ENCODE measurements at regions not wholly inside any gene's neighbourhood (a gene's known extent, or its start where the extent isn't known, plus 50 kb on each side); places are given as distances from the start of the nearest gene placed in this dataset.

DNA sequence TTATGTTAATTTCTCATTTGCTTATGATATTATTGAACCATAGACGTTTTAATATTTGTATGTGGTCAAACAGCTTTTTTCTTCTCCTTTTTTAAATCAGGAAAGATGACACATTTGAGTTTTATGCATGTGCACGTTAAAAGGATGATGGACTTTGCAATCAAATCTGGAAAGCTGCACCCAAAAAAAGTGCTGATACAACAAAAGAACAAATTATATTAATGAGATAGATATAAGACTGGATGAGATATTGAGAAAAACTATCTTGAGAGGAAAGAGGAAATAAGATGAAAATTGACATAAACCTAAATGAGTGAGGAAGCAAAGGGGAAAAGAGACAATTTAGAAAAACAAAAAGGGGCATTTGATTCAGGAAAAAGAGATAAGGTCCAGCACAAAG, 96.4 kb upstream of the CBLN2 start:
- H3K9ac ChIP-seq (ENCODE audit: low read depth, low read length), result no peak overlapping the region
- no peaks in the 10 kb centered on the region for H3K36me3 ChIP-seq (ENCODE audit: insufficient read depth, low read length)
- peaks cover 81% of the 10 kb centered on the region for H3K9me3 ChIP-seq (ENCODE audit: insufficient read depth, low read depth, low read length)
- no CpG with 5 or more reads among the region's 2 CpGs for WGBS
- H3K4me3 ChIP-seq (ENCODE audit: low read length), result no peak overlapping the region
- H3K27me3 ChIP-seq (ENCODE audit: insufficient read depth, low read length), result no peaks in the 10 kb centered on the region
- H3K27ac ChIP-seq (ENCODE audit: low read depth, low read length), result no peak overlapping the region
- no peaks in the 10 kb centered on the region for H3K4me1 ChIP-seq (ENCODE audit: insufficient read depth, low read length)

DNA sequence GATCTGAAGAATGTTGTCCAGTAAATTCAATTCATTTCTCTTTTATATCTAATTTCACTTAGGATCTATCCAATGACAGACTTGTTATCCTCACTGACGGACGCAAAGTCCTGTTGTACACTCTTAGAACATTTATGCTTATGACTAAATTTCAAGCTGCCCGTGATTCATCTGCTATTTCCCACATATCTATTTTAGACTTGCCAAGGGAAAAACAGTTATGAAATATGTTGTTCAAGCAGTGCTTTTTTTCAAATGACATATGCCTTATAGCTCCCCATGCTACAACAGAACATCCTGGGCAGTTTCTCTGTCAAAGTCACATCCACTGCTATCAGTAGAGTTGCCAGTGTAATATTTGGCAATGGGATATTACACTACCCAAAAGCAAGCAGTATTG, 94.2 kb upstream of the CBLN2 start:
- peaks cover 76% of the 10 kb centered on the region for H3K9me3 ChIP-seq (ENCODE audit: insufficient read depth, low read depth, low read length)
- 98% methylated on average over 3 of the region's 3 CpGs for WGBS
- no peaks in the 10 kb centered on the region for H3K36me3 ChIP-seq (ENCODE audit: insufficient read depth, low read length)
- H3K9ac ChIP-seq (ENCODE audit: low read depth, low read length), result no peak overlapping the region
- H3K4me1 ChIP-seq (ENCODE audit: insufficient read depth, low read length), result no peaks in the 10 kb centered on the region
- no peak overlapping the region for H3K4me3 ChIP-seq (ENCODE audit: low read length)
- no peaks in the 10 kb centered on the region for H3K27me3 ChIP-seq (ENCODE audit: insufficient read depth, low read length)
- no peak overlapping the region for H3K27ac ChIP-seq (ENCODE audit: low read depth, low read length)

DNA sequence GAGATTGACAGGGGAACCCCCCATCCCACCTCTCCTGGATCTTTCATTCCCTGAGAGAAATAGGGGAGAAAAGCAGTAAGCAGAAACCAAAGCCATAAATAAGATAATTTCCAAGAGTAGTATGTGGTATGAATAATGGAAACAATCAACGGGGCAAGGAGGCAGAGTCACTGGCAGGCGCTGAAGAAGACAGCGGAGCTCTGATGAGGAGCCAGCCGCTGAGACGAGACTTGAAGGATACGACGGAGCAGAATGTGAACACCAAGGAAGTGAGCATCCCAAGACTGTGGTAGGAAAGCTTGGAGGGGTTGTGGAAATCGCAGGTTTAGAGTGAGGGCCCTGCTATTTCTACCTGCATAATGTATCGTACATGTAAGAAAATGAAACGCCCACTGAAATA, 93.6 kb upstream of the CBLN2 start:
- Histone ChIP-seq H3K27ac (ENCODE audit: low read depth, low read length) (no peak overlapping the region), H3K27me3 (ENCODE audit: insufficient read depth, low read length) (no peaks in the 10 kb centered on the region), H3K4me1 (ENCODE audit: insufficient read depth, low read length) (no peaks in the 10 kb centered on the region), H3K4me3 (ENCODE audit: low read length) (no peak overlapping the region), H3K9ac (ENCODE audit: low read depth, low read length) (no peak overlapping the region), H3K9me3 (ENCODE audit: insufficient read depth, low read depth, low read length) (peaks cover 77% of the 10 kb centered on the region), H3K36me3 (ENCODE audit: insufficient read depth, low read length) (no peaks in the 10 kb centered on the region)
- WGBS, result 83% methylated on average over 10 of the region's 10 CpGs

DNA sequence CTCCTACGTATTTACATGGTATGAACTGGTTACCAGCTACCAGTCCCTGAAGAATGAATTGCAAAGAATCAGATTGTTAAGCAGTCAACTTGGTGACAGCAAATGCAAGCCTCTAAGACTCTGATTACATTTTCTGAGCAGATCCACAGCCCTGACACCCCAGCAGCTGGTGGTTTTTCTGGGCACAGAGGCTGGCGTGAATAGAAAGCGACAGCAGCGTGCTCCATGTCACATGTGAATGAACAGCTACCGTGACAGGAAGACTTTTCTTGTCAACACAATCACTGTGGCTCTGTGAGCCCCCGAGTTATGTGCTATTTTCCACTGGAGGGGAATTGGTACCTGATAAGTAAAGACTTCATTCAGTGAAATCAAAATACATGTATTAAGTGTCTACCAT, 93.2 kb upstream of the CBLN2 start:
- no peak overlapping the region for H3K27ac ChIP-seq (ENCODE audit: low read depth, low read length)
- H3K4me1 ChIP-seq (ENCODE audit: insufficient read depth, low read length), result no peaks in the 10 kb centered on the region
- peaks cover 78% of the 10 kb centered on the region for H3K9me3 ChIP-seq (ENCODE audit: insufficient read depth, low read depth, low read length)
- no peaks in the 10 kb centered on the region for H3K36me3 ChIP-seq (ENCODE audit: insufficient read depth, low read length)
- H3K4me3 ChIP-seq (ENCODE audit: low read length), result no peak overlapping the region
- no peak overlapping the region for H3K9ac ChIP-seq (ENCODE audit: low read depth, low read length)
- WGBS, result 74% methylated on average over 6 of the region's 6 CpGs
- H3K27me3 ChIP-seq (ENCODE audit: insufficient read depth, low read length), result no peaks in the 10 kb centered on the region

DNA sequence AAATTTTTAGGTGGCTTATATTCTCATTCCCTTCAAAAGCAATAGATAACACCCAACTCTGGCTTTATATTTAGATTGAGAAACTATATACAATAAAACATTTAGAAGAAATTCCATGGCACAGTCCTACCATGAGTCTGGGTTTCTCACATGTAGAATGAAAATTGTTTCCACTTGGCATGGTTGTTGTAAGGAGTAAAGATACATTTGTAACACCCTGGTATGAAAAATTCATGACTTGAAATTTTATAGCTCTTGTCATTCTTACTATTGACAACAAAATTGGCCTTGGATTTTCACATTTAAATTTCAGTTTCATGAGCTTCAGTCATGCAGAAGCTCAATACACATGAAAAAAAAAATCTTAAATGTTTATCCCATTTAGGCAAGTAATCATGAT, 92.5 kb upstream of the CBLN2 start:
- no peaks in the 10 kb centered on the region for H3K4me1 ChIP-seq (ENCODE audit: insufficient read depth, low read length)
- no peak overlapping the region for H3K4me3 ChIP-seq (ENCODE audit: low read length)
- H3K27ac ChIP-seq (ENCODE audit: low read depth, low read length), result no peak overlapping the region
- peaks cover 78% of the 10 kb centered on the region for H3K9me3 ChIP-seq (ENCODE audit: insufficient read depth, low read depth, low read length)
- H3K36me3 ChIP-seq (ENCODE audit: insufficient read depth, low read length), result no peaks in the 10 kb centered on the region
- H3K27me3 ChIP-seq (ENCODE audit: insufficient read depth, low read length), result no peaks in the 10 kb centered on the region
- H3K9ac ChIP-seq (ENCODE audit: low read depth, low read length), result no peak overlapping the region

DNA sequence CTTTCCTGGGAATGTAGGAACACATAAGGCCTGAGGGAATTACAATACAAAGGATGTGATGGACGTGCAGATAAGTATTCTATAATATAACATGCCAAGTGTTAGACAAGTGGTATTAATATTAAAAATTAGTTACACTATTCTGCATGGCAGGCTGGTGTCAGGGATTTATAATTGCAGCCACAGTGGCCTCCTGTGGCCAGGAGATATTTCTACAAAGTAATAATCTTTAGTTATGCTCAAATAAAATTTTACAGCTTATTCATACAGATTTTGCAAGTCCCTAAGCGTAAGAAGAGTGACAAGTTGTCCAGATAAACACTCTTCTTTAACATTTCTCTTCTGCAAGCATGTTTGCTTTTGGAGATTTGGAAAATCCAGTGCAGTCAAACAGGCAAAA, 90.4 kb upstream of the CBLN2 start:
- Histone ChIP-seq H3K4me3 (ENCODE audit: low read length) (no peak overlapping the region), H3K9ac (ENCODE audit: low read depth, low read length) (no peak overlapping the region), H3K27me3 (ENCODE audit: insufficient read depth, low read length) (no peaks in the 10 kb centered on the region), H3K36me3 (ENCODE audit: insufficient read depth, low read length) (no peaks in the 10 kb centered on the region), H3K9me3 (ENCODE audit: insufficient read depth, low read depth, low read length) (peaks cover 79% of the 10 kb centered on the region), H3K4me1 (ENCODE audit: insufficient read depth, low read length) (no peaks in the 10 kb centered on the region), H3K27ac (ENCODE audit: low read depth, low read length) (no peak overlapping the region)
- WGBS, result 86% methylated on average over 1 of the region's 2 CpGs

DNA sequence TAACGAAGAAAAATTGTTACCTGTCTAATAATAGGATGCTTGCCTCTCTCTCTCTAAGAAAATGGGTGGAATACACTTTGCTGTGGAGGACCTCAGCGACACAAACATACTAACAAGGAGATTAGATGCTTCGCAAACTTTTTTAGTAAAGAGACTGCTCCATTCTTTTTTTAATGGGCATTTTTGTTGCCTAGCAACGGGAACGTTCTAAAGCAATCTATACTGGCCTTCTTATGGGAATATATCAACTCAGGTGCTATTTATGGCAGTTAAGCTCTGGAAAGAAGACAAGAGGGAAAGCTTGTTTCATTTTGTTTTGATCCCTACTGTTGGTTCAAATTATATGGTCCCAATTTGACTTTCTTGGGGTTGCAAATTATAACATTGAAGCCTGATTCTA, 86.8 kb upstream of the CBLN2 start:
- Histone ChIP-seq H3K27ac (ENCODE audit: low read depth, low read length) (no peak overlapping the region), H3K36me3 (ENCODE audit: insufficient read depth, low read length) (no peaks in the 10 kb centered on the region), H3K9ac (ENCODE audit: low read depth, low read length) (no peak overlapping the region), H3K4me3 (ENCODE audit: low read length) (no peak overlapping the region), H3K27me3 (ENCODE audit: insufficient read depth, low read length) (no peaks in the 10 kb centered on the region), H3K9me3 (ENCODE audit: insufficient read depth, low read depth, low read length) (peaks cover 71% of the 10 kb centered on the region), H3K4me1 (ENCODE audit: insufficient read depth, low read length) (no peaks in the 10 kb centered on the region)
- WGBS, result 81% methylated on average over 5 of the region's 5 CpGs

DNA sequence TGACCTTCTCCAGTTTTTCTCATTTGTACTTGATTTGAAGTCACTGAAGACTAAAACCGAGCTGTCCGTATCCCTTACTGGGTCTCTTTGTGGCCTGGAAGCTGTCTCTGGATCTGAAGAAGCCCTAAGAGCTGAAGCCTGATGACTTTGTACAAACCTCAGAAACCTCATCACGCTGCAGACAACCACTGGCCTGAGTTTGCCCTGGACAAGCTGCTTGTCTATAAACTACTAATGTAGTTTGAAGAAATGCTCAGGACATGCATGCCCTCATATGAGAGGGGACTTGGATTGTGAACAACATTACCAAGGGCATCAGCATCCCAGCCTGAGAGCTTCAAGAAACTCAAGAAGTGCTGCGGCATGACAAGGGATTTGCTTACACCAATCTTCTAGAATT, 79.3 kb upstream of the CBLN2 start:
- H3K4me1 ChIP-seq (ENCODE audit: insufficient read depth, low read length), result no peaks in the 10 kb centered on the region
- no peak overlapping the region for H3K9ac ChIP-seq (ENCODE audit: low read depth, low read length)
- 48% methylated on average over 4 of the region's 4 CpGs for WGBS
- H3K27ac ChIP-seq (ENCODE audit: low read depth, low read length), result no peak overlapping the region
- H3K36me3 ChIP-seq (ENCODE audit: insufficient read depth, low read length), result no peaks in the 10 kb centered on the region
- H3K9me3 ChIP-seq (ENCODE audit: insufficient read depth, low read depth, low read length), result peaks cover 84% of the 10 kb centered on the region
- H3K4me3 ChIP-seq (ENCODE audit: low read length), result no peak overlapping the region
- H3K27me3 ChIP-seq (ENCODE audit: insufficient read depth, low read length), result no peaks in the 10 kb centered on the region

DNA sequence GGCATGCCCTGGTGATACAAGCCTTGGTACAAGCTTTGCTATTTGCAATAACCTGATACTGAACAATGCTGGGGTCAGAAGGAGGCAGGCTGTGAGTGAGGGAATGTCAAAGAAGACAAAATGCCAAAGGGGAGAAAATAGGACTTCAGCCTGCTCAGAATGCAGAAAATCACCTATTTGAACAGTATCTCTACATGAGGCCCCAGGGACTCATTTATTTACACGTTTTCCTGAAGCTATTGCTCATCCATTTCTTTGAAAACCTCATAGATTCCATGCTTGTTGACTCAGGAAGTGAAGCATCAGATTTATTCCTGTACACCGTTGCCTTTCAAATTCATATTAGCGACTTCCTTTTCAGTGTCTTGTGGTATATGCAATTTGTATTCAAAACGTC, 69.4 kb upstream of the CBLN2 start:
- H3K36me3 ChIP-seq (ENCODE audit: insufficient read depth, low read length), result no peaks in the 10 kb centered on the region
- no peaks in the 10 kb centered on the region for H3K27me3 ChIP-seq (ENCODE audit: insufficient read depth, low read length)
- H3K4me1 ChIP-seq (ENCODE audit: insufficient read depth, low read length), result no peaks in the 10 kb centered on the region
- no peak overlapping the region for H3K4me3 ChIP-seq (ENCODE audit: low read length)
- H3K9me3 ChIP-seq (ENCODE audit: insufficient read depth, low read depth, low read length), result peaks cover 88% of the 10 kb centered on the region
- no peak overlapping the region for H3K9ac ChIP-seq (ENCODE audit: low read depth, low read length)
- WGBS, result 50% methylated on average over 2 of the region's 4 CpGs
- no peak overlapping the region for H3K27ac ChIP-seq (ENCODE audit: low read depth, low read length)

DNA sequence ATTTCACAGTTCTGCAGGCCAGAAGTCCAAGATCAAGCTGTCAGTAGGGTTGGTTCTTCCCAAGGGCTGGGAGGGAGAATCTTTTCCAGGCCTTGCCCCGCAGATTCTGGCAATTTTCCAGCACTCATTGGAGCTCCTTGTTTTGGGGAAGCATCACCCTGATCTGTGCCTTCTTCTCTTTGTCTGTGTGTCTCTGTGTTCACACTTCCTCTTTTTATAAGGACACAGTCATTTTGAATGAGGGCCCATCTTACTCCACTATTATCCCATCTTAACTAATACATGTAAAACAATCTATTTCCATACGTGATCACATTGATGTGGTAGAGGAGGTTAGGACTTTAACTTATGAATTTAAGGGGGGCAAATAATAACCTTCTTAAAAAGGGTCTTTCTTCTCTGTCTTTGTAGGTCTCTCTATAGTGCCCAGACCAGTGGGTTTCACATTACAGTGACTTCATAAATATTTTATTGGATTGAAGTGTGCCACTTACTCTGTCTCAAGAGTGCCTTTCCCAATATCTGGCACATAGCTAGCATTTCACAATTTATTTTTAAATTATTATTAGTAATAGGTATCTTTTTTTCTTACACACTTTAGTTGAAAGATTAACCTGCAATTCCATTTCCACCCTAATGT, 68.9 kb upstream of the CBLN2 start:
- peaks cover 88% of the 10 kb centered on the region for H3K9me3 ChIP-seq (ENCODE audit: insufficient read depth, low read depth, low read length)
- 76% methylated on average over 1 of the region's 2 CpGs for WGBS
- no peak overlapping the region for H3K27ac ChIP-seq (ENCODE audit: low read depth, low read length)
- H3K27me3 ChIP-seq (ENCODE audit: insufficient read depth, low read length), result no peaks in the 10 kb centered on the region
- no peaks in the 10 kb centered on the region for H3K4me1 ChIP-seq (ENCODE audit: insufficient read depth, low read length)
- no peaks in the 10 kb centered on the region for H3K36me3 ChIP-seq (ENCODE audit: insufficient read depth, low read length)
- no peak overlapping the region for H3K4me3 ChIP-seq (ENCODE audit: low read length)
- no peak overlapping the region for H3K9ac ChIP-seq (ENCODE audit: low read depth, low read length)

DNA sequence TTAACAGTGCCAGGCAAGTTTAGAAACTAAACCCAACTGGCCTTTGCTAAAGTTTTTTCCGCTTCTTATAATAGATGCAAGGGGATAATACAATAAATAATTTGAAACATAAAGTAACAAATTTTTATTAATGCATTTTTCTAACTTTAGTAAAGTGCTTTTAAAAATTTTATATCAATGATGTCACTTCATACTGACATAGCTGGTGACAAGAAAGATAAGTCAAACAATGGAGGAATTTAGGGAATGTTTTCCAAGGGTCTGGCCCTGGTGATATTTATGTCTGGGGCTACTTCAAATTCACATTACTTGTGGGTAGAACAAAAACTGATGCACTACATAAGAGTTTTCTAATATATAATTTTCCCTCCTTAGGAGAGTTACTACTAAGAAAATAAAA, 61.2 kb upstream of the CBLN2 start:
- Histone ChIP-seq H3K4me1 (ENCODE audit: insufficient read depth, low read length) (no peaks in the 10 kb centered on the region), H3K36me3 (ENCODE audit: insufficient read depth, low read length) (no peaks in the 10 kb centered on the region), H3K4me3 (ENCODE audit: low read length) (no peak overlapping the region), H3K9me3 (ENCODE audit: insufficient read depth, low read depth, low read length) (peaks cover 96% of the 10 kb centered on the region), H3K9ac (ENCODE audit: low read depth, low read length) (no peak overlapping the region), H3K27ac (ENCODE audit: low read depth, low read length) (no peak overlapping the region), H3K27me3 (ENCODE audit: insufficient read depth, low read length) (no peaks in the 10 kb centered on the region)
- WGBS, result no CpG with 5 or more reads among the region's 1 CpG

DNA sequence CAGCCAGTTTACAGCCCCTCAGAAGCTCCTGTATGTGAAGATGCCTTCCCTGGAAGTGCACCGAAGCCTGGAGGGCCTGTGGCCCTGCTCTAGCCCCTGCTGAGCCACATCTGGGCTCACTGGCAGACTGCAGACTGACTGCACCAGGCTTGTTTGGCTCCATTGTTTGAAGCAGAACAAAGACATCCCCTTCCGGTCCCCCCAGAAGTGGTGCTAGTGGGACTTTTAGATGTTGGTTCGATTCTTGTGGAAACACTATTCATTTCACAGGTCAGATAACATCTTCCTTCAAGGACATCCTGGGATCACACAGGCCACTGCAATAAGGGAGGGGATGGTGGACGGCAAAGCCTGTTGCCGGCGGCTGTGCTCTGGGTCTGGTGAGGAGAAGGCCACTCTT, 57.8 kb upstream of the CBLN2 start:
- H3K9ac ChIP-seq (ENCODE audit: low read depth, low read length), result no peak overlapping the region
- H3K4me1 ChIP-seq (ENCODE audit: insufficient read depth, low read length), result no peaks in the 10 kb centered on the region
- WGBS, result 92% methylated on average over 6 of the region's 6 CpGs
- no peak overlapping the region for H3K27ac ChIP-seq (ENCODE audit: low read depth, low read length)
- H3K4me3 ChIP-seq (ENCODE audit: low read length), result no peak overlapping the region
- no peaks in the 10 kb centered on the region for H3K27me3 ChIP-seq (ENCODE audit: insufficient read depth, low read length)
- peaks cover 99% of the 10 kb centered on the region for H3K9me3 ChIP-seq (ENCODE audit: insufficient read depth, low read depth, low read length)
- H3K36me3 ChIP-seq (ENCODE audit: insufficient read depth, low read length), result no peaks in the 10 kb centered on the region

All from HUES64 (cell line).